ENCODE measurements at regions not wholly inside any gene's neighbourhood (a gene's known extent, or its start where the extent isn't known, plus 50 kb on each side); places are given as distances from the start of the nearest gene placed in this dataset.

DNA sequence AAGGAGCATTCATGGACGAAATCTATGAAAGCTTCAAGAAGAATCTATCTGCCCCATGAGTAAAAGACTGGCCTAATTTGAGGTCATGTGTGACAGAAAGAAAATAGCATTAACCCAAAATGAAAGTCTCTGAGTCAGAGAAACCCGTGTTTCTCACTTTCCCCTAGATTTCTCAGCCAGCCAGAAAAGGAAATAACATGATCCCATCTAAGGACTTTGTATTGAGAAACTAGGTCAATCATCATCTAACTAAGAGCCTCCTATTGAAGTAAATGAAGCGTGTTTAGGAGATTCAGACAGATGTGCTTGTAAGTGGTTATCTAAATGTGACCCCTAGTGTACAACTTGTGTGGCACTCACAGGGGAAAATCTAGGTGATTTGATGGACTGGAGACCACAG, 77.3 kb upstream of the ZNF366 start:
- TF ChIP-seq BHLHE40 (IDR thresholded peaks at IDR 0.05; ENCODE audit: low read depth, low read length): no peak
- TF ChIP-seq, protein P1, sequence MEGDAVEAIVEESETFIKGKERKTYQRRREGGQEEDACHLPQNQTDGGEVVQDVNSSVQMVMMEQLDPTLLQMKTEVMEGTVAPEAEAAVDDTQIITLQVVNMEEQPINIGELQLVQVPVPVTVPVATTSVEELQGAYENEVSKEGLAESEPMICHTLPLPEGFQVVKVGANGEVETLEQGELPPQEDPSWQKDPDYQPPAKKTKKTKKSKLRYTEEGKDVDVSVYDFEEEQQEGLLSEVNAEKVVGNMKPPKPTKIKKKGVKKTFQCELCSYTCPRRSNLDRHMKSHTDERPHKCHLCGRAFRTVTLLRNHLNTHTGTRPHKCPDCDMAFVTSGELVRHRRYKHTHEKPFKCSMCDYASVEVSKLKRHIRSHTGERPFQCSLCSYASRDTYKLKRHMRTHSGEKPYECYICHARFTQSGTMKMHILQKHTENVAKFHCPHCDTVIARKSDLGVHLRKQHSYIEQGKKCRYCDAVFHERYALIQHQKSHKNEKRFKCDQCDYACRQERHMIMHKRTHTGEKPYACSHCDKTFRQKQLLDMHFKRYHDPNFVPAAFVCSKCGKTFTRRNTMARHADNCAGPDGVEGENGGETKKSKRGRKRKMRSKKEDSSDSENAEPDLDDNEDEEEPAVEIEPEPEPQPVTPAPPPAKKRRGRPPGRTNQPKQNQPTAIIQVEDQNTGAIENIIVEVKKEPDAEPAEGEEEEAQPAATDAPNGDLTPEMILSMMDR (conservative IDR thresholded peaks at IDR 0.05; ENCODE audit: low read depth, low read length): no peak
- TF ChIP-seq POLR2A (IDR thresholded peaks at IDR 0.05; ENCODE audit: low read depth, low read length): no peak
- TF ChIP-seq RCOR1 (IDR thresholded peaks at IDR 0.05; ENCODE audit: insufficient replicate concordance, low read length): no peak
- no peak for TF ChIP-seq USF2 (IDR thresholded peaks at IDR 0.05; ENCODE audit: low read depth, low read length)
- TF ChIP-seq RFX5 (IDR thresholded peaks at IDR 0.05; ENCODE audit: low read depth, low read length): no peak
- no peak for TF ChIP-seq RAD21 (IDR thresholded peaks at IDR 0.05; ENCODE audit: low read length)
- no peak for TF ChIP-seq SMC3 (IDR thresholded peaks at IDR 0.05; ENCODE audit: low read depth, low read length)
